Peyer's patch (tissue), 4 donors: ENCODE measurements at regions not wholly inside any gene's neighbourhood (a gene's known extent, or its start where the extent isn't known, plus 50 kb on each side); places are given as distances from the start of the nearest gene placed in this dataset.

Experiments used
- POLR2A ChIP-seq, 2 donors: fragments of 450-650 bp; IDR thresholded peaks; one replicate each; pipeline ENCODE4 v1.5.1; 2017; ENCODE audit warnings: antibody characterized with exemption in 2 of 2, mild to moderate bottlenecking in 2 of 2, moderate library complexity in 2 of 2
- TF ChIP-seq, protein P1 (sequence below), 6 experiments: fragments of 450-650 bp in 4 of 6; fragments of 200-600 bp in 2 of 6; sonication (generic) in 1 of 6; IDR thresholded peaks; one replicate each; pipeline ENCODE4 v1.5.1; 2017 to 2019; ENCODE audit warnings: antibody characterized with exemption in 6 of 6, mild to moderate bottlenecking in 3 of 6, moderate library complexity in 1 of 6

DNA sequence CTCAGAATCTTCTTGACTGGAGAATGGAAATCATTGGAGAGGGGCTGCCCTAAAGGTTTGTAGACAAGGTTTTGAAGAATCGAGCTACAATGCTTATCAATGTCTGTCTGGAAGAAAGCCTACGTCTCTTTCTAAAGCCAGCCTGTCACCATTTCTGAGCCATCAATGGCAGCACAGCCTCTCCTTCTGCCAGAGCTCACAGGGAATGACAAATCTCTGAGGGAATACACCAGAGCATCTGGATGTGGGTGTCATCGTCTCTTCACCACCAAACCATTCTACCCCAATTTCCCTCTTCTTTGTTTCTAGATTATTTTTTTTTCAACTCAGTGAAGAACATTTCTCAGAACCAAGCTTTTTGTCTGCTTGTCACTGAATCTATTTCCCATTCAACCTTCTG is 349.7 kb downstream of the EMP1 start:
- TF ChIP-seq, protein P1, sequence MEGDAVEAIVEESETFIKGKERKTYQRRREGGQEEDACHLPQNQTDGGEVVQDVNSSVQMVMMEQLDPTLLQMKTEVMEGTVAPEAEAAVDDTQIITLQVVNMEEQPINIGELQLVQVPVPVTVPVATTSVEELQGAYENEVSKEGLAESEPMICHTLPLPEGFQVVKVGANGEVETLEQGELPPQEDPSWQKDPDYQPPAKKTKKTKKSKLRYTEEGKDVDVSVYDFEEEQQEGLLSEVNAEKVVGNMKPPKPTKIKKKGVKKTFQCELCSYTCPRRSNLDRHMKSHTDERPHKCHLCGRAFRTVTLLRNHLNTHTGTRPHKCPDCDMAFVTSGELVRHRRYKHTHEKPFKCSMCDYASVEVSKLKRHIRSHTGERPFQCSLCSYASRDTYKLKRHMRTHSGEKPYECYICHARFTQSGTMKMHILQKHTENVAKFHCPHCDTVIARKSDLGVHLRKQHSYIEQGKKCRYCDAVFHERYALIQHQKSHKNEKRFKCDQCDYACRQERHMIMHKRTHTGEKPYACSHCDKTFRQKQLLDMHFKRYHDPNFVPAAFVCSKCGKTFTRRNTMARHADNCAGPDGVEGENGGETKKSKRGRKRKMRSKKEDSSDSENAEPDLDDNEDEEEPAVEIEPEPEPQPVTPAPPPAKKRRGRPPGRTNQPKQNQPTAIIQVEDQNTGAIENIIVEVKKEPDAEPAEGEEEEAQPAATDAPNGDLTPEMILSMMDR (IDR thresholded peaks at IDR 0.05), result no peak
- TF ChIP-seq POLR2A (IDR thresholded peaks at IDR 0.05), result no peak
